Psoas muscle (tissue), 7 donors: ENCODE measurements at regions not wholly inside any gene's neighbourhood (a gene's known extent, or its start where the extent isn't known, plus 50 kb on each side); places are given as distances from the start of the nearest gene placed in this dataset.

Experiments
- ATAC-seq, 4 donors: fragments of 200-7000 bp; cut with Tn5 transposase; one replicate each; pipeline ENCODE4 v1.9.1; 2020; ENCODE audit warnings: moderate library complexity in 3 of 4, mild to moderate bottlenecking in 2 of 4
- DNase-seq, 2 donors: peaks; one replicate each; pipeline ENCODE4 v3.0.0-alpha.2; 2020
- H3K27ac ChIP-seq: fragments of 200-600 bp; one replicate; pipeline ENCODE4 v1.8.0; 2022
- H3K27me3 ChIP-seq, 3 donors: fragments of 200-600 bp in 1 of 3; one replicate each; pipeline versions ENCODE4 v1.6.1 to v1.8.0; 2013 to 2022; ENCODE audit warnings: low read length in 2 of 3, mild to moderate bottlenecking in 2 of 3, moderate library complexity in 1 of 3; ENCODE audit not compliant: insufficient read depth in 3 of 3
- H3K36me3 ChIP-seq, 2 donors: fragments of 200-600 bp in 1 of 2; one replicate each; pipeline versions ENCODE4 v1.6.1 to v1.8.0; 2013 to 2022; ENCODE audit warnings: low read depth in 1 of 2, mild to moderate bottlenecking in 1 of 2, moderate library complexity in 1 of 2; ENCODE audit not compliant: insufficient read depth in 1 of 2
- H3K4me1 ChIP-seq: fragments of 200-600 bp; one replicate; pipeline ENCODE4 v1.8.0; 2022
- H3K4me3 ChIP-seq: fragments of 200-600 bp; one replicate; pipeline ENCODE4 v1.8.0; 2022; ENCODE audit warnings: mild to moderate bottlenecking
- H3K9me3 ChIP-seq: fragments of 200-600 bp; one replicate; pipeline ENCODE4 v1.8.0; 2022
- WGBS, 3 donors: extraction: QIAGEN DNeasy Blood & Tissue Kit; methylation state at CpG; one replicate each; pipeline versions ENCODE4 v1.1.6 to v1.1.7; 2013; 5-methylcytosine and 5-hydroxymethylcytosine counted together
- intact Hi-C, 2 donors: fragments of 100-400 bp; cut with DNase I; formaldehyde crosslinking; loops; one replicate each; pipeline versions ENCODE4 v1.11.0 to v1.14.2; 2022
- TF ChIP-seq, protein P1 (sequence below): fragments of 200-600 bp; IDR thresholded peaks from one replicate; pipeline ENCODE4 v1.8.0; 2022; ENCODE audit warnings: antibody characterized with exemption
- donor health status: healthy with polysubstance abuse.
- donor health status: DM: no; HTN: no; CAD: no; lungs with moderate emphysema.
- donor health status: Bipolar disorder and iron deficiency.
- donor health status: healthy.
- donor health status: DM: yes; HTN: yes; CAD: no.
- donor health status: DM: no; HTN: no; CAD: no.
- donor health status: DM: yes; HTN: yes; CAD: no.

DNA sequence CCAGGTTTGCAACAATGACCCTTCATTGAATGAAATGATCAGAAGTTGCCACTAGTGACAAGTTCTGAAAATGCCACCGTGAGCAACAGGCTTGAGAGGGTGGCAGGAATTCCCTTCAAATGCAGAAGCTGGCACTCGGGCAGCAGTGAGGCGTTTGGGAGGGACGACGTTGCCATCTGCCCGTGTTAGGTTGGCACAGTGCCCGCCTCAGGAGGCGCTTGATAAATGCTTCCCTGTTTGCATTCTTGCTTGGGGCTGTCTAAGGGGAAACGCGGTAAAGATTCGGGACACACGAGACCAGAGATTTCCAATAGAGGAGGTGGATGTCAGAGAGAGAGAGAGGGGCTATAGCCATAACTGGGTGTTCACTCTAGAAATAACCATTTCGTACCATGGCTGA, 101.9 kb downstream of the TEX29 start:
- DNase-seq (no peak), ATAC-seq (no peak)
- TF ChIP-seq, protein P1, sequence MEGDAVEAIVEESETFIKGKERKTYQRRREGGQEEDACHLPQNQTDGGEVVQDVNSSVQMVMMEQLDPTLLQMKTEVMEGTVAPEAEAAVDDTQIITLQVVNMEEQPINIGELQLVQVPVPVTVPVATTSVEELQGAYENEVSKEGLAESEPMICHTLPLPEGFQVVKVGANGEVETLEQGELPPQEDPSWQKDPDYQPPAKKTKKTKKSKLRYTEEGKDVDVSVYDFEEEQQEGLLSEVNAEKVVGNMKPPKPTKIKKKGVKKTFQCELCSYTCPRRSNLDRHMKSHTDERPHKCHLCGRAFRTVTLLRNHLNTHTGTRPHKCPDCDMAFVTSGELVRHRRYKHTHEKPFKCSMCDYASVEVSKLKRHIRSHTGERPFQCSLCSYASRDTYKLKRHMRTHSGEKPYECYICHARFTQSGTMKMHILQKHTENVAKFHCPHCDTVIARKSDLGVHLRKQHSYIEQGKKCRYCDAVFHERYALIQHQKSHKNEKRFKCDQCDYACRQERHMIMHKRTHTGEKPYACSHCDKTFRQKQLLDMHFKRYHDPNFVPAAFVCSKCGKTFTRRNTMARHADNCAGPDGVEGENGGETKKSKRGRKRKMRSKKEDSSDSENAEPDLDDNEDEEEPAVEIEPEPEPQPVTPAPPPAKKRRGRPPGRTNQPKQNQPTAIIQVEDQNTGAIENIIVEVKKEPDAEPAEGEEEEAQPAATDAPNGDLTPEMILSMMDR = no peak
- Histone ChIP-seq H3K4me1 (no peaks in the 10 kb centered on the region), H3K36me3 (no peaks in the 10 kb centered on the region), H3K27me3 (peaks cover 0 to 28% (median 11%) of the 10 kb centered on the region in 3 donors), H3K27ac (no peak overlapping the region), H3K4me3 (no peak overlapping the region), H3K9me3 (no peaks in the 10 kb centered on the region)
- intact Hi-C loops = no loop called here
- 43 to 45% (median 43%) methylated on average over 13 of the region's 13 CpGs for WGBS, 3 donors

DNA sequence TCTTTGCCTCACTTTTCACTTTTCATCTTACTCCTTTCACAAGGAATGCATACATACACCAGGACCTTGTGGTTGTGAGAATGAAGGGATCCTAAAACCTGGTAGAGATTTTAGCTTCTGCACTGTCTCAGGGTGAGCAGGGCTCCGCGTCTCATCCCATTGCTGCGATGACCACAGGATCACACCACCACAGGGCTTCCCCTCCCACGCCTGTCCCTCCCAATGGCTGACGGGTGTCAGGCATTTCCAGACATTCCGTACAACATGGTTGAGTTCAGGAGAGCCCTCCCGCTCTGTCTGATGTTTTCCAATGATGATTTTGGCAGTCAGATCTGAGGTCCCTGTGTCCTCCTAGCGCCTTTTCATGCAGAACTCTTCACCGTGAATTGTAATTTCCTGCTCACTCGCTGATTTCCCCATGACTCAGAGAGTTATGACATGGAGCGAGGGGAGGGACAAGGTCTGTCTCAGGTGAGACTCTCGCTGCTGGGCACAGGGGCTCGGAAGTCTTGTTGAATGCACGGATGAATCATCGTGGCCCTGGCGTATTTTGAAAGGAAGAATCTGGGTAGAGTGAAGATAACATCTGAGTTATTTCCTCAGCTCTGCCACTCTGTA, 102.8 kb downstream of the TEX29 start:
- intact Hi-C loops = no loop called here
- Histone ChIP-seq H3K9me3 (no peaks in the 10 kb centered on the region), H3K36me3 (no peaks in the 10 kb centered on the region), H3K4me1 (no peaks in the 10 kb centered on the region), H3K27ac (no peak overlapping the region), H3K27me3 (peaks cover 0 to 21% (median 10%) of the 10 kb centered on the region in 3 donors), H3K4me3 (no peak overlapping the region)
- TF ChIP-seq, protein P1 = no peak
- no peak for ATAC-seq
- 77 to 78% (median 78%) methylated on average over 16 of the region's 16 CpGs for WGBS, 3 donors
- no peak for DNase-seq

DNA sequence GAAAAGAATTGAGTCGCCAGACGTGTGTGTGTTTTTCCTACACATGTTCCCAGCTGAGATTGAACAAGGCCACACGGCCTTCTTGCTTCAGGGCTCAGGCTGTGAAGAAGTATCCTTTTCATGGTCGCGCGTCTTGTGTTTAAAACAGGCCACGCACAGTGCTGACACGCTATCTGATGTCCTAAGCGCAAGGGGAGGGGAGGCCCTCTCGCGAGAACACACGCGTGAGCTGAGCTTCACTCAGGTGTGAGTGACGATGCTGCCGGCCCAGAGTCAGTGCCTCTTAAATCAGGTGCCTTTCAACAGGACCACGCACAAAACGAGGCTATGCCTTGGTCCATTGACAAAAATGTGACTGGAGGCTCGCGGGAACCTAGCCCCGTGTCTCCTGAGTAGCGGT, 103.7 kb downstream of the TEX29 start:
- H3K36me3 ChIP-seq = no peaks in the 10 kb centered on the region
- H3K9me3 ChIP-seq = no peaks in the 10 kb centered on the region
- no peak overlapping the region for H3K4me3 ChIP-seq
- no peak for ATAC-seq
- WGBS, 3 donors = 75 to 81% (median 80%) methylated on average over 21 of the region's 21 CpGs
- TF ChIP-seq, protein P1 = no peak
- peaks cover 0 to 18% (median 10%) of the 10 kb centered on the region in 3 donors for H3K27me3 ChIP-seq
- intact Hi-C loops = no loop called here
- no peak overlapping the region for H3K27ac ChIP-seq
- no peaks in the 10 kb centered on the region for H3K4me1 ChIP-seq
- no peak for DNase-seq

DNA sequence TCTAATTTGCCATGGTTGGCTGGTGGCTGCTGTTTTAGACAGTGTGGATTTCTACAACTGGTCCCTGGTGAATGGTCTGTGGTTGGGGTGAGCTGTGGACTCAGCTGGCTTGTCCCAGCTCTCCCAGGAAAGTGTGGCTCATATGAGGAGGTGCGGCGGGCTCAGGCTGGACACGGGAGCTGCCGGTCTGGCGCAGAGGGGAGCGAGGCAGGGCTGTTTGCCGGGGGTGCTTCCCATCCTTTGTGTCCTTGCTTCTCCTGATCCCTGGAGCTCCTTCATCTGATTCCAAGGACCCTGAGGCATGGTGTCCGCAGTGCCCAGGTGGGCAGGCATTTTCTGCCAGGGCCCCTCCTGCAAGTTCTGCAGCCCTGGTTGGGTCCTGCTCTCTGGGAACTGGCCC, 104.9 kb downstream of the TEX29 start:
- H3K4me3 ChIP-seq = no peak overlapping the region
- no peaks in the 10 kb centered on the region for H3K4me1 ChIP-seq
- peaks cover 0 to 18% (median 8%) of the 10 kb centered on the region in 3 donors for H3K27me3 ChIP-seq
- no peaks in the 10 kb centered on the region for H3K9me3 ChIP-seq
- intact Hi-C loops = no loop called here
- H3K36me3 ChIP-seq = no peaks in the 10 kb centered on the region
- no peak for ATAC-seq
- 87 to 91% (median 91%) methylated on average over 8 of the region's 8 CpGs for WGBS, 3 donors
- DNase-seq = no peak
- TF ChIP-seq, protein P1 = no peak
- no peak overlapping the region for H3K27ac ChIP-seq

DNA sequence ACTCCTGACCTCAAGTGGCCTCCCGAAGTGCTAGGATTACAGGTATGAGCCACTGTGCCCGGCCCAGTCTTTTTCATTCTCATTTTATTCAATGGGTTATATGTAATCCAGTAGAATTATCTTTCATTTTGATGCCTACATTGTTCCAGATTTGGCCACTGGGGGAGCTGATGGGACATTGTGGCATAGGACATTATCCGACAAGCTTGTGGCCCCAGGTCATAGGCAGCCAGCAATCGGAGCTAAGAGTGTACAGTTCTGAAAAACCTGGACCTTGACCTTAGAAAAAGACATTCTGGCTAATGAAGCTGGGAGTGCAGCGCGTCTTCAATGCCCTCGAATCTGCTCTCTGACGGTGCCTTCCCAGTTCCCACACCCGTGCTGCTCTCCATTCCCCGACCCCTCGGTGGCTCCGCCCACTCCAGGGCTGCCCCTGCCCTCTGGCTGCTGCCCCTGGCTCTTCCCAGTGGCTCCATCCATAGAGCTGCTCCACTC, 108.7 kb downstream of the TEX29 start:
- H3K27me3 ChIP-seq = peaks cover 0 to 22% (median 7%) of the 10 kb centered on the region in 3 donors
- H3K27ac ChIP-seq = no peak overlapping the region
- TF ChIP-seq, protein P1 = peak; percentile 48
- H3K4me1 ChIP-seq = no peaks in the 10 kb centered on the region
- no peak for DNase-seq
- peak in 1 of 4 donors; percentile 70 for ATAC-seq
- no peak overlapping the region for H3K4me3 ChIP-seq
- intact Hi-C loops = no loop called here
- WGBS, 3 donors = 14 to 29% (median 20%) methylated on average over 12 of the region's 12 CpGs
- no peaks in the 10 kb centered on the region for H3K36me3 ChIP-seq
- no peaks in the 10 kb centered on the region for H3K9me3 ChIP-seq
